ENCODE measurements at regions not wholly inside any gene's neighbourhood (a gene's known extent, or its start where the extent isn't known, plus 50 kb on each side); places are given as distances from the start of the nearest gene placed in this dataset.

DNA sequence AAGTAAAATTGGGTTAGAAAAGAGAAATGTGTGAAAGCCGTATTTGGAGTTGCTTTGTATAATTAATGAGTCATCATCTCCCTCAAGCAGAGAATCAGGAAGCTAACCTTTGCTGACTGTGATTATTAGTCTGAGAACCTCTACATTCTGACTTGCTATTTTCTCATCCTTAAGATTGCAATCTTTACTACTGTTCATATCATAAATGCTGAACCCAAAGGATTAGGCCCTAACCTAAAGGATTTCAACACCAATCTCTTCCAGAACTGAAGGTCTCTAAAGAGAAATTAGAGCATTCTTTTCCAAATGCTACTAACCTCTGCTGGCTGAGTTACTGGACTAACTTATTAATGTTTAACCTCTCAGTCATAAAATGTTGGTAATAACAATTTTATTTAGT, 538.1 kb upstream of the MEF2C start:
- H3K4me1 ChIP-seq: no peaks in the 10 kb centered on the region
- TF ChIP-seq, protein P1, sequence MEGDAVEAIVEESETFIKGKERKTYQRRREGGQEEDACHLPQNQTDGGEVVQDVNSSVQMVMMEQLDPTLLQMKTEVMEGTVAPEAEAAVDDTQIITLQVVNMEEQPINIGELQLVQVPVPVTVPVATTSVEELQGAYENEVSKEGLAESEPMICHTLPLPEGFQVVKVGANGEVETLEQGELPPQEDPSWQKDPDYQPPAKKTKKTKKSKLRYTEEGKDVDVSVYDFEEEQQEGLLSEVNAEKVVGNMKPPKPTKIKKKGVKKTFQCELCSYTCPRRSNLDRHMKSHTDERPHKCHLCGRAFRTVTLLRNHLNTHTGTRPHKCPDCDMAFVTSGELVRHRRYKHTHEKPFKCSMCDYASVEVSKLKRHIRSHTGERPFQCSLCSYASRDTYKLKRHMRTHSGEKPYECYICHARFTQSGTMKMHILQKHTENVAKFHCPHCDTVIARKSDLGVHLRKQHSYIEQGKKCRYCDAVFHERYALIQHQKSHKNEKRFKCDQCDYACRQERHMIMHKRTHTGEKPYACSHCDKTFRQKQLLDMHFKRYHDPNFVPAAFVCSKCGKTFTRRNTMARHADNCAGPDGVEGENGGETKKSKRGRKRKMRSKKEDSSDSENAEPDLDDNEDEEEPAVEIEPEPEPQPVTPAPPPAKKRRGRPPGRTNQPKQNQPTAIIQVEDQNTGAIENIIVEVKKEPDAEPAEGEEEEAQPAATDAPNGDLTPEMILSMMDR (IDR thresholded peaks at IDR 0.05; ENCODE audit: borderline replicate concordance): no peak
- no peak overlapping the region for H3K4me3 ChIP-seq
- intact Hi-C loops (cut with micrococcal nuclease): no loop called here
- no peaks in the 10 kb centered on the region for H3K27me3 ChIP-seq (ENCODE audit: low read depth)
- H3K9me3 ChIP-seq (replicated peaks): peaks cover 17% of the 10 kb centered on the region
- no peak overlapping the region for H3K27ac ChIP-seq (replicated peaks)
- H3K36me3 ChIP-seq: no peaks in the 10 kb centered on the region
- no peak for DNase-seq

DNA sequence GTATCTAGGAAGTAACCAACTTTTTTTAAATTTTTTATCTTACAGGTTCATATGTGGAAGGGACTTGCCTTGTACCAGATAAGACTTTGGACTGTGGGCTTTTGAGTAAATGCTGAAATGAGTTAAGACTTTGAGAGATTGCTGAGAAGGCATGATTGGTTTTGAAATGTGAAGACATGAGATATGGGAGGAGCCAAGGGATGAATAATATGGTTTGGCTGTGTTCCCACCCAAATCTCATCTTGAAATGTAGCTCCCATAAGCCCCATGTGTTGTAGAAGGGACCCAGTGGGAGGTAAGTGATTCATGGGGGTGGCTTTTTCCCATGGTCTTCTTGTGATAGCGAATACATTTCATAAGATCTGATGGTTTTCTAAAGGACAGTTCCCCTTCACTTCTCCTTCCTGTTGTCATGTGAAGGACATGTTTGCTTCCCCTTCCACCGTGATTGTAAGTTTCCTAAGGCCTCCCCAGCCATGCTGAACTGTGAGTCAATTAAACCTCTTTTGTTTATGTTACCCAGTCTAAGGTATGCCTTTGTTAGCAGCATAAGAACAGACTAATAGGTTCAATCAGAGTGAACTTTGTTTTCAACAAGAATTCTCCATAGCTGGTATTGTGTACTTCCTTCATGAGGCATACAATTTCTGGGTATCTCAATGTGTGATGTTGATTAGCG, 535.6 kb upstream of the MEF2C start:
- H3K27me3 ChIP-seq (ENCODE audit: low read depth): no peaks in the 10 kb centered on the region
- H3K4me1 ChIP-seq: no peaks in the 10 kb centered on the region
- TF ChIP-seq, protein P1 (IDR thresholded peaks at IDR 0.05; ENCODE audit: borderline replicate concordance): no peak
- H3K9me3 ChIP-seq (replicated peaks): peaks cover 8% of the 10 kb centered on the region
- no peaks in the 10 kb centered on the region for H3K36me3 ChIP-seq
- intact Hi-C loops (cut with micrococcal nuclease): no loop called here
- DNase-seq: no peak
- no peak overlapping the region for H3K27ac ChIP-seq (replicated peaks)
- no peak overlapping the region for H3K4me3 ChIP-seq

DNA sequence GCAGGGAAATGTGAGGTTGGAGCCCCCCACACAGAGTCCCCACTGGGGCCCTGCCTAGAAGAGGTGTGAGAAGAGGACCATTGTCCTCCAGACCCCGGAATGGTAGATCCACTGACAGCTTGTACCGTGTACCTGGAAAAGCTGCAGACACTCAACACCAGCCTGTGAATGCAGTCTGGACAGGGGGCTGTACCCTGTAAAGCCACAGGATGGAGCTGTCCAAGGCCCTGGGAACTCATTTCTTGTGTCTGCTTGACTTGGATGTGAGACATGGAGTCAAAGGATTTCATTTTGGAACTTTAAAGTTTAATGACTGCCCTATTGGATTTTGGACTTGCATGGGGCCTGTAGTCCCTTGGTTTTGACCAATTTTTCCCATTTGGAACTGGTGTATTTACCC, 535.0 kb upstream of the MEF2C start:
- TF ChIP-seq, protein P1 (IDR thresholded peaks at IDR 0.05; ENCODE audit: borderline replicate concordance): no peak
- intact Hi-C loops (cut with micrococcal nuclease): no loop called here
- Histone ChIP-seq H3K27ac (replicated peaks) (no peak overlapping the region), H3K36me3 (no peaks in the 10 kb centered on the region), H3K9me3 (replicated peaks) (peaks cover 3% of the 10 kb centered on the region), H3K27me3 (ENCODE audit: low read depth) (no peaks in the 10 kb centered on the region), H3K4me3 (no peak overlapping the region), H3K4me1 (no peaks in the 10 kb centered on the region)
- DNase-seq: no peak

DNA sequence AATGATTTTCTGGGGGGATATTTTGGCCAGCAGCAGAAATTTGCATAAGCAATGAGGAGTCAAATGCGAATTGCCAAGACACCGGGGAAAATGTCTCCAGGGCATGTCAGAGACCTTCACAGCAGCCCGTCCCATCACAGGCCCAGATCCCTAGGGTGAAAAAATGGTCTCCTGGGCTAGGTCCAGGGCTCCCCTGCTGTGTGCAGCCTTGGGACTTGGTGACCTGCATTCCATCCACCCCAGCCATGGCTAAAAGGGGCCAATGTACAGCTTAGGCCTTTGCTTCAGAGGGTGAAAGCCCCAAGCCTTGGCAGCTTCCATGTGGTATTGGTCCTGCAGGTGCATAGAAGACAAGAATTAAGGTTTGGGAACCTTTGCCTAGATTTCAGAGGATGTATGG, 534.5 kb upstream of the MEF2C start:
- DNase-seq: no peak
- intact Hi-C loops (cut with micrococcal nuclease): no loop called here
- Histone ChIP-seq H3K36me3 (no peaks in the 10 kb centered on the region), H3K27ac (replicated peaks) (no peak overlapping the region), H3K27me3 (ENCODE audit: low read depth) (no peaks in the 10 kb centered on the region), H3K4me1 (no peaks in the 10 kb centered on the region), H3K4me3 (no peak overlapping the region), H3K9me3 (replicated peaks) (no peaks in the 10 kb centered on the region)
- TF ChIP-seq, protein P1 (IDR thresholded peaks at IDR 0.05; ENCODE audit: borderline replicate concordance): no peak

DNA sequence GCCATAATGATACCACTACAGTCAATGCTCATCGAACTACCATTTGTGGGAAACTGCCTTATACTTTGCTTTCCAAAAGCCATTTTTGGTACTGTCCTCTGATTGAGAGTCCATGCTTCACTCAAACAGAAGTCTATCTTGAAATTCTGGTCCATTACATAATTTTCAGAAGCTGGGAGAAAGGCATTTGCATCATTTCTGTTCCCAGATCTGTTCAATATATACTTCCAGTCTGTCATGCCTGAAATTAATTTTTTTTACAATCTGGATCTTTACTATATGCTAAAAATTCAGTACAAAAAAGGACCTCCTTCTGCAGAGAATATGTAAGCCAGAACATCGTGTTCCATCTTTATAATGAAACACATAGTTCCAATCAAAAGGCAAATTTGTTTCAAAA, 528.9 kb upstream of the MEF2C start:
- Histone ChIP-seq H3K4me1 (no peaks in the 10 kb centered on the region), H3K9me3 (replicated peaks) (no peaks in the 10 kb centered on the region), H3K36me3 (no peaks in the 10 kb centered on the region), H3K27me3 (ENCODE audit: low read depth) (no peaks in the 10 kb centered on the region), H3K27ac (replicated peaks) (no peak overlapping the region), H3K4me3 (no peak overlapping the region)
- intact Hi-C loops (cut with micrococcal nuclease): no loop called here
- TF ChIP-seq, protein P1 (IDR thresholded peaks at IDR 0.05; ENCODE audit: borderline replicate concordance): no peak
- DNase-seq: no peak

All from left ventricle myocardium inferior (tissue), 1 donor.